Ectodermal cell (in vitro differentiated cells): ENCODE measurements at regions not wholly inside any gene's neighbourhood (a gene's known extent, or its start where the extent isn't known, plus 50 kb on each side); places are given as distances from the start of the nearest gene placed in this dataset.

Source experiments
- H3K27ac ChIP-seq: 2 replicates; pipeline ENCODE4 v1.7.0; 2013; ENCODE audit warnings: mild to moderate bottlenecking, low read depth, low read length; ENCODE audit not compliant: insufficient read depth, poor library complexity, severe bottlenecking
- H3K27me3 ChIP-seq: 2 replicates; pipeline ENCODE4 v1.7.0; 2013; ENCODE audit warnings: mild to moderate bottlenecking, low read length; ENCODE audit not compliant: insufficient read depth, control insufficient read depth, poor library complexity, severe bottlenecking
- H3K36me3 ChIP-seq: one replicate; pipeline ENCODE4 v1.7.0; 2013; ENCODE audit warnings: low read length; ENCODE audit not compliant: control insufficient read depth, insufficient read depth
- H3K4me1 ChIP-seq: one replicate; pipeline ENCODE4 v1.7.0; 2013; ENCODE audit warnings: low read length; ENCODE audit not compliant: control insufficient read depth, insufficient read depth
- H3K4me3 ChIP-seq: 2 replicates; pipeline ENCODE4 v1.7.0; 2013; ENCODE audit warnings: low read depth, low read length, control low read depth; ENCODE audit not compliant: insufficient read depth
- H3K9me3 ChIP-seq: 2 replicates; pipeline ENCODE4 v1.7.0; 2013; ENCODE audit warnings: mild to moderate bottlenecking, low read length, moderate library complexity; ENCODE audit not compliant: control insufficient read depth
- WGBS, 2 experiments: methylation state at CpG; one replicate each; pipeline ENCODE4 v1.1.7; 2013; ENCODE audit warnings: missing lambda C conversion rate in 2 of 2; 5-methylcytosine and 5-hydroxymethylcytosine counted together

DNA sequence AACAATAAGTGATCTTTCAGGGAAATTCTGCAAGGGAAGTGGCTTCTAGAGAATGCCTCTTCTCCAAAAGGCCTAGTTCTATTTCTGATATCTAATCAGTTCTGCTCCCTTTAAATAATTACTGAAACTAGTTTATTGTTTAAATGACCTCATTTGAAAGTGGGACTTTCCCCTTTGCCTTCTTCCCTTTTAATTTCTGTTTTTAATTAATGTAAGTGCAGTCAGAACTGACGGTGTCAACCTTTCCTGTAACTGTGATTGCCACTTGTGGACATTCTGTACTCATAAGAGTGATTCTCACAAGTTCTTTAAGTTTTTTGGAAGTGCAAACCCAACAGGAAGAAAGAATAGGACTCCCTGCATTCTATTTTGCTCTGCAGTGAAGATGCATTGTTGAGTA lies 265.3 kb upstream of the PLEKHG7 start:
- H3K4me3 ChIP-seq = no peak overlapping the region
- no peaks in the 10 kb centered on the region for H3K36me3 ChIP-seq
- H3K9me3 ChIP-seq = no peaks in the 10 kb centered on the region
- no peak overlapping the region for H3K27ac ChIP-seq
- H3K27me3 ChIP-seq = no peaks in the 10 kb centered on the region
- H3K4me1 ChIP-seq = no peaks in the 10 kb centered on the region
- 89 to 96% methylated on average over 1 of the region's 1 CpG for WGBS, 2 experiments

DNA sequence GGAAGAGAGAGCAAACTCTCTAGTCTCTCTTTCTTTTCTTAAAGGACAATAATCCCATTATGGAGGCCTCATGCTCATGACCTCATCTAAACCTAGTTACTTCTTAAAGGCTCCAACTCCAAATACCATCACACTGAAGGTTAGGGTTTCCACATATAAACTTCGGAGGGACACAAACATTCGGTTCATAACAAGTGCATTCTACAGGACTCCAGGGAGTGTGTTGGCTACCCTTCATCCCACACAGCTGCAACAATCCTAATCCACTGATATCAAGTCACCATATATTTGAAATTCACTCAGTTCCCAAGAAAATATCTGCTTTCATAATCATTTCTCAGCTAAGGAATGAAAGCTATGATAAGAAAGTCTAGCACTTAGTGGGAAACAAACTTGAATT lies 265.9 kb upstream of the PLEKHG7 start:
- no peaks in the 10 kb centered on the region for H3K4me1 ChIP-seq
- no peak overlapping the region for H3K27ac ChIP-seq
- no peaks in the 10 kb centered on the region for H3K27me3 ChIP-seq
- H3K4me3 ChIP-seq = no peak overlapping the region
- H3K36me3 ChIP-seq = no peaks in the 10 kb centered on the region
- no peaks in the 10 kb centered on the region for H3K9me3 ChIP-seq
- WGBS, 2 experiments = 93 to 94% methylated on average over 2 of the region's 2 CpGs

DNA sequence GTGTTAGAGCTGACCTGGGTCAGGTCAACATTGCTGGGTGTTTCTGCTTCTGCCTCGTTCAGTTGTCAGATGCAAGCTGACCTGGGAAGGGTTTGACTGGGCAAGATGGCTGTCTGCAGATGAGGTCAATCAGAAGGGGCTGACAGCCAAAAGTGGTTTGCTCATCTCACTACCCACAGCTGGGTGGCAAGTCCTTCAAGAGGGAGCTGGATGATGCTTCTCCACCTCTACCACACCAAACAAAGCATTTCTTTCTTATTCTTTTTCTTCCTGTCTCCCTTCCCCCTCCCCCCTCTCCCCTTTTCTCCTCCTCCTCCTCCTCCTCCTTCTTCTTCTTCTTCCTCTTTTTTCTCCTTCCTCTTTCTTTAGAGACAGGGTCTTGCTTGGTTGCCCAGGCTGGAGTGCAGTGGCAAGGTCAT lies 268.2 kb upstream of the PLEKHG7 start:
- H3K27me3 ChIP-seq = no peaks in the 10 kb centered on the region
- H3K27ac ChIP-seq = no peak overlapping the region
- no peak overlapping the region for H3K4me3 ChIP-seq
- H3K4me1 ChIP-seq = no peaks in the 10 kb centered on the region
- WGBS, 2 experiments = 92 to 97% methylated on average over 1 of the region's 1 CpG
- no peaks in the 10 kb centered on the region for H3K9me3 ChIP-seq
- no peaks in the 10 kb centered on the region for H3K36me3 ChIP-seq

DNA sequence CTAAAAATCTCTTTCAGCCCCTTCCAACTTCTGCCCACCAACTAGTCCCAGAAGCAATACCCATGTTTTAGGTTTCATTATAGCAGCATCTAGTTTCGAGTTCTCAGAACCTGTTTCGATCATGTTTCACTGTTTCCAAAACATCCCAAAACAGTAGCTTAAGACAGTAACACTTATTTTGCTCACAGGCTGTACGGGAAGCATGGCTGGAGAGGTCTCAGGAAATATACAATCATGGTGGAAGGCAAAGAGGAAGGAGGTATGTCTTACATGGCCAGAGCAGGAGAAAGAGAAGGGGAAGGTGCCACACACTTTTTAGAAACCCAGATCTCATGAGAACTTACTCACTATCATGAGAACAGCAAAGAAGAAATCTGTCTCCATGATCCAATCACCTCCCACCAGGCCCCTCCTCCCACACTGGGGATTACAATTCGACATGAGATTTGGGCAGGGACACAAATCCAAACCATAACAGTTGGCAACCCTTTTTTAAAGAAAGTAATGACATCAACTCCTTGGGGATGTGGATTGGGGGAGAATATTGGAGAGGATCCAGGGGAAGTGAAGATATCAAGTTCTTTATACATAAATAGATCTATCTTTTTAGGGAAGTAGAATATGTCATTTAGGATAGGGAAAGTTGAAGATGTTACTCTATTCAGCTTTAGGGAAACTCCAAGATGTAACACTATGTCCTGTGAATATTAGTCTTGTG lies 269.9 kb upstream of the PLEKHG7 start:
- Histone ChIP-seq H3K27ac (no peak overlapping the region), H3K4me3 (no peak overlapping the region), H3K27me3 (no peaks in the 10 kb centered on the region), H3K4me1 (no peaks in the 10 kb centered on the region), H3K36me3 (no peaks in the 10 kb centered on the region), H3K9me3 (no peaks in the 10 kb centered on the region)
- WGBS, 2 experiments = 90 to 93% methylated on average over 4 of the region's 4 CpGs

GRCh38 chr12:92431146-92431545 lies 271.6 kb upstream of the PLEKHG7 start:
- H3K36me3 ChIP-seq = no peaks in the 10 kb centered on the region
- no peaks in the 10 kb centered on the region for H3K27me3 ChIP-seq
- H3K27ac ChIP-seq = no peak overlapping the region
- no peak overlapping the region for H3K4me3 ChIP-seq
- no peaks in the 10 kb centered on the region for H3K4me1 ChIP-seq
- no peaks in the 10 kb centered on the region for H3K9me3 ChIP-seq
- 91 to 92% methylated on average over 5 of the region's 5 CpGs for WGBS, 2 experiments

DNA sequence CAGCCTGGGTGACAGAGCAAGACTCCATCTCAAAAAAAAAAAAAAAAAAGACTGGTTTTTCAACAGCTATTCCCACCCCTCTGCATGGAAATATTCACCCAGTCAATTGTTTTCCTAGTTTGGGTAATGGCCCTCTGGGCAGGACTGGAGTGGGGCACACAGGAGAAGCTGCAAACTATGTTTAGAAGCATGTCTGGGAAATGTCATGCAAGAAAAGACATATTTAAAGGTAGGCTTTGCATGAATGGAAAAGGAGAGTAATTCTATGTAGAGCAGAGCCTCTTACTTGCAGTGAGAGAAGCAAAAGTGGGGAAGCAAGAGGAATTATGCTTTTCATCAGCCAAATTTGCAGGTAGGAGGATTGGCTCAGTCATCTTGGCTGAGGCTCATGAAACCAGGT lies 276.5 kb upstream of the PLEKHG7 start:
- H3K9me3 ChIP-seq = no peaks in the 10 kb centered on the region
- H3K4me1 ChIP-seq = no peaks in the 10 kb centered on the region

DNA sequence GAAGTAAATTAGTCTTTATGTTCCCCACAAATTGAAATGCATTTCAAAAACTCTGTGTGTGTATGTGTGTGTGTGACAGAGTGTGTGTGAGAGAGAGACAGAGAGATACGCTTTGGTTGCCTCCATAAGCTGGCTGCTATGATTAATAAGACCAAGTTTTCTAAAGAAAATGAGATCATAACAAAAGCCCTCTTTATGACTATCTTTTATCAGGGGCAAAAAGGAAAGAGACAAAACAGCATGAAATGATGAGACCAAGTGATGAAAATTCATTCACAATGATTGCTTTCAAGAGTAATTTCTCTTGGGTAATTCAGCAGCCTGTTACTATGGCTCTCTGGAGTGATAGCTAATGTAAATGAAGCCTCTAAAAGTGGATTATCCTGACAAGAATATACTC lies 277.6 kb upstream of the PLEKHG7 start:
- H3K27ac ChIP-seq = no peak overlapping the region
- H3K27me3 ChIP-seq = no peaks in the 10 kb centered on the region
- no peaks in the 10 kb centered on the region for H3K9me3 ChIP-seq
- no peak overlapping the region for H3K4me3 ChIP-seq
- WGBS, 2 experiments = 80 to 100% methylated on average over 1 of the region's 1 CpG
- H3K4me1 ChIP-seq = no peaks in the 10 kb centered on the region
- H3K36me3 ChIP-seq = no peaks in the 10 kb centered on the region

More for the DNA sequence above, 276.5 kb upstream of the PLEKHG7 start:
- H3K27me3 ChIP-seq = no peaks in the 10 kb centered on the region
- no peaks in the 10 kb centered on the region for H3K36me3 ChIP-seq
- H3K27ac ChIP-seq = no peak overlapping the region
- no peak overlapping the region for H3K4me3 ChIP-seq

GRCh38 chr12:92424338-92424737 lies 278.5 kb upstream of the PLEKHG7 start:
- no peaks in the 10 kb centered on the region for H3K9me3 ChIP-seq
- no peaks in the 10 kb centered on the region for H3K36me3 ChIP-seq
- H3K27me3 ChIP-seq = no peaks in the 10 kb centered on the region
- H3K27ac ChIP-seq = no peak overlapping the region
- H3K4me1 ChIP-seq = no peaks in the 10 kb centered on the region
- WGBS, 2 experiments = 17 to 47% methylated on average over 3 to 4 of the region's 4 CpGs
- no peak overlapping the region for H3K4me3 ChIP-seq

DNA sequence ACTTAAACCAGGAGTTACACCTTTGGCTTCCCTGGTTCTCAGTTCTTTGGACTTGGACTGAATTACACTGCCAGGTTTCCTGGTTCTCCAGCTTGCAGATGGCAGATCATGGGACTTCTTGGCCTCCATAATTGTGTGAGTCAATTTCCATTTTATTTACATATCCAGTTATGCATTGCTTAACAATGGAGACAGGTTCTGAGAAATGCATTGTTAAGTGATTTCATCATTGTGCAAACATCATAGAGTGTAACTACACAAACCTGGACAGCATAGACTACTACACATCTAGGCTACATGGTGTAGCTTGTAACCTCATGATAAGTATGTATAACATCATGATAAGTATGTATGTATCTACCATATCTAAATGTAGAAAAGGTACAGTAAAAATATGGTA lies 276.1 kb upstream of the BTG1 start:
- no peaks in the 10 kb centered on the region for H3K36me3 ChIP-seq
- H3K9me3 ChIP-seq = no peaks in the 10 kb centered on the region
- H3K4me3 ChIP-seq = no peak overlapping the region
- no peaks in the 10 kb centered on the region for H3K4me1 ChIP-seq
- no peaks in the 10 kb centered on the region for H3K27me3 ChIP-seq
- H3K27ac ChIP-seq = no peak overlapping the region

GRCh38 chr12:92421042-92421441 lies 275.4 kb upstream of the BTG1 start:
- Histone ChIP-seq H3K36me3 (no peaks in the 10 kb centered on the region), H3K27me3 (no peaks in the 10 kb centered on the region), H3K9me3 (no peaks in the 10 kb centered on the region), H3K4me1 (no peaks in the 10 kb centered on the region), H3K4me3 (no peak overlapping the region), H3K27ac (no peak overlapping the region)
- 92 to 94% methylated on average over 1 of the region's 1 CpG for WGBS, 2 experiments

GRCh38 chr12:92419201-92419600 lies 273.6 kb upstream of the BTG1 start:
- Histone ChIP-seq H3K36me3 (no peaks in the 10 kb centered on the region), H3K27ac (no peak overlapping the region), H3K4me1 (no peaks in the 10 kb centered on the region), H3K4me3 (no peak overlapping the region), H3K27me3 (no peaks in the 10 kb centered on the region), H3K9me3 (no peaks in the 10 kb centered on the region)
- WGBS, 2 experiments = 80 to 85% methylated on average over 1 of the region's 1 CpG
